GM18870 (cell line): ENCODE measurements at regions not wholly inside any gene's neighbourhood (a gene's known extent, or its start where the extent isn't known, plus 50 kb on each side); places are given as distances from the start of the nearest gene placed in this dataset.
"Not testable (repeated sequence)": the region's sequence is repeated elsewhere in the genome, so short reads cannot be mapped to it uniquely, and the experiment has no call there.

ENCODE experiments used
- ATAC-seq: cut with Tn5 transposase; IDR thresholded peaks from one replicate; pipeline ENCODE4 v1.9.1; 2021; ENCODE audit warnings: moderate library complexity; ENCODE audit not compliant: unreplicated experiment

DNA sequence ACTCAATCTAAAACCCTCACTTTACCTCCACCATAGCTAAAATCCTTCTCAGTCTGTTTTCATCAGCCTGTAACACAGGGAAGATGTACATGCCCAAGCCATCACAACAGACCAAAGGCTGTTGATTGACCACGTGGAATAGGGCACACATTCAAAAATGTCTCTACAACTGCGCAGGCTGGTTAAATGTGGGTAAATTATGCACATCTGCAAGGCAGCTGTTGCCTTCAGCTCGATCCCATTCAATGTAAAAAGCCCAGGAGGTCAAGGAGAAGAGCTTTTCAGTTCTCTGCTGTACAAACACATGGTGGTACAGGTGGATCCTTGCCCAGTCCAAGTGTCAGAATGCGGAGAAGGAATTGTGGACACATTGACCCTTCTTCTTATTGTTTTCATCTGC is 354.0 kb downstream of the FLRT2 start:
- ATAC-seq: no peak

DNA sequence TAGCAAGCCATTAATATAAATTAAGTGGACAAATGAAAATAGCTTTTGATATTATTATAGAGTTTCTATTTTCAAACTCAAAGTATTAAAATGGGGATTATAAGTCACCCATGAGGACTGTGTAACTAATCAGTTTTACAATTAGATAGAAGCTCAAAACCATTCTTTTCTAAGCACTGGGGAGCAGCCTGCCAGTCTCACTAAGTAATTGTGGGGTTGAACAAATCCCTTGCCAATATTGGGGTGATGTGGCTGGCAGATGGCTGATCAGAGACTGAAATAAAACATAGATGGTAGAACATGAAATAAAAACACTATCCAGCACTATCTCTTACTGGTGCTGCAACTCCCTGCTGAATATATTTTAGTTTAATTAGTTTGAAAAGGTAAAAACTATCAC is 353.2 kb downstream of the FLRT2 start:
- ATAC-seq: no peak

DNA sequence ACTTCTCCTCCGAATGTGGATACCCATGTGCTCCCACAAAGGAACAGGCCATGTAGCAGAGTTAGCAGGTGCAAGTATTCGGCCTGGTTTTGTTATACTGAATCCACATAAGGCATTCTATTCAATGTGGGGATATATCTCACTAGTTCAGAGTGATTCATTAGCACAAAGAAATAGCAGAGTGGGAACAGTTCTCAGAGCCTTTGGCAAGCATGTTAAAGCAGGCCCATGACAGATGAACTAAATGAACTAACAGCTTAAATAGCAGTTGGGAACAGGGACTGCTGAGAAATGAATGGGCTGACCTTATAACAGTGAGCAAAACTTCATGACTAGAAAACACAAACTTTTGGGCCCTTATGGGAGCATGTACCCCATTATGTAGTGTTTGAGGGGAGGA is 352.0 kb downstream of the FLRT2 start:
- ATAC-seq: no peak

DNA sequence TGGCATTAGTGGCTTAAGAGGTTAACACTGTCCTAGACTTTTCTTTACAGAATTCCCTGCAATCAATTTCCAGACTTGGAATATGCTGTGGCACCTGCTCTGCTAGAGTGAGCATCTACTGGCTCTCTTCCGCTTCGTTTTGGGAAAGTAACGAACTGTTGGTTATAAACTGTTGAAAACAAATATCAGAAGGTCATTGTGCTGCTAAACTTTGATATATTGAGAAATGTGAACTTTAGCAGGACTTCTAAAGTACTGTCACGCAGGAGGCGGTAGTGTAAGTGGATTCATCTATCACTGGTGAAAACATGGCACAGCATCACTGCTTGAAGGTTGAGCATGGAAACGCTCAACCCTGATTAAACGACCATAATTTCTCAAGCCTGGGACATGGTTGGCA is 348.9 kb downstream of the FLRT2 start:
- no peak for ATAC-seq

DNA sequence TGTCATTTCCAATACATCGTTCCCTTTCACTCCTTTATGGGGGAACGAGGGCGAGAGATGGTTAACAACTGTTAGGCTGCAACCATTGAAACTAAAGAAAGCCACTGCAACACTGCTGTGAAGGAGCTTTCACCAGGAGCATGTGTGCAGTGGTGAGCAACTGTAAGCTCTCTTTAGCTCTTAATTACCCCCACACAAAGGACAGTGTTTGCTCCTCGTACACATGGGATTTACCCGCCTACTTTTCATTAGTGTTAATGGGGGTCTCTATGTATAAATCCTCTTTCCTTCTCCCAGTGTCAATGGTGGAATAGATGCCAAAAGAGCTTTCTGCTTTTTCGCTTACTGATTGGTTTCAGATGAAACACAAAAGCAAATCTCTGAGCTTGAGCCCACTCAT is 343.1 kb downstream of the FLRT2 start:
- ATAC-seq: no peak

DNA sequence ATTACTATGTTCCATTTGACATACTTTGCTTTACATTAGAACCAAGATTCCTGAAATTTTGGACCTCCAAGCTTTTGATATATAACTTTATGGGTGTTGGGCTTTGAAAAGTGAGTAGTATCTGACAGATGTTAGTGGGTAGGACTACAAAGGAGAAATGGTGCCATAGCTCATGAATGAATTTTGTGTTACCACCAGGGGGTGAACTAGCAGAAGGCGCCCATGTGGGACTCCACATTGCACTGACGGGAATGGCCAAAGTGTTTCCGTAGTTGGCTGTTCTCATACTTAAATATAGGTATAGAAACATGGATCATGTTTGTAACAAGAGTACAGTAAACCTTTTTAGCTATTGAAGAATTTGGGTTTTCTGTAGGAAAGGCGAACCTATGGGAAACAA is 337.5 kb downstream of the FLRT2 start:
- no peak for ATAC-seq

DNA sequence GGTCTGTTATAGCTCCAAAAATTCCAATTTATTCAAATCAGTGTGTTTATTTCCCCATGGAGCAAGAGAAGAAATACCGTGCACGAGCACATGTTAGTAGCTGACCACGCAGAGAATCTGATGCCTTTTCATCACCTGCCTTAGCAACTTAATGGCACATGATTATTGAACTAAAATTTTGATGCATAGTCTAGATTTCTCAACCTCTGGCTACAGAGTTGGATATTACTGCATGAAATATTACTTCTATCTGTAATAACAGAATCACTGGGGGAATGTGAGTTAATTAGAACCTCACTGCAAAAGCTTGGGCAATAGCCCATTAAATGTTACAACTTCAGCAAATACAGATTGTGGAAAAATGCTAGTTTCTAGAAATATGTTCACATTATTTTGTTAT is 335.8 kb downstream of the FLRT2 start:
- ATAC-seq: no peak

DNA sequence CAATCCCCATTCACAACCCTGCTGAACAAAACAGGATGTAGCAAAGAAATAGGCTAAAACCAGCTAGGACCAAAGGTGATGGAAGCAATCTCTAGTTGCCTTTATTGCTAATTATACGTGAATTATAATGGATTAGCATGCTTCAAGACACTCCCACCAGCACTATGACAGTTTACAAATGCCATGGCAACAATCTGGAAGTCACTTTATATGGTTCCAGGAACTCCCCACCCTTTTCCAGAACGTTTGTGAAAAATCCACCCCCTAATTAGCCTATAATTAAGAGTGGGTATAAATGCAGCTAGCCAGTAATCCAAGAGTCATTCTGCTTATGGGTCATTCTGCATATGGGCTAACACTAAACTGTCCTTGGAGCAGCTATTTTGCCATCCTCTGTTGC is 328.7 kb downstream of the FLRT2 start:
- ATAC-seq: no peak

DNA sequence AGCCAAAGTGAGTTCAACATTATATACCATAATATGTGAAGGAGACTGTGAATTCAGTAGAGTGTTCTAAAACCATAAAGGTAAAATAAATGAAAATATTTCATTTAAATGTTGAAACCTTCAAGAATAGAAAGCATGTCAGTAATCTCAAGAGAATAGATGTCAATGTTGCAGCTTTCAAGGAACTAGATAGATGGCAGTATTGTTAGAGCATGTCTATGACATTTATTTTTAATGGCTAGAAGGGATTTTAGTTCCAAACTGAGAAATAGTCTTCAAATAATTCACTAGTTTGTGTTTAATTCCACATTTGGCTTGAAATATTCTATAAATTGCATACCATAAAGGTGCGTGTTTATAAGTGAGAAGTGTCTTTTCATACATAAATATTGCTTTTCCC is 326.5 kb downstream of the FLRT2 start:
- no peak for ATAC-seq

DNA sequence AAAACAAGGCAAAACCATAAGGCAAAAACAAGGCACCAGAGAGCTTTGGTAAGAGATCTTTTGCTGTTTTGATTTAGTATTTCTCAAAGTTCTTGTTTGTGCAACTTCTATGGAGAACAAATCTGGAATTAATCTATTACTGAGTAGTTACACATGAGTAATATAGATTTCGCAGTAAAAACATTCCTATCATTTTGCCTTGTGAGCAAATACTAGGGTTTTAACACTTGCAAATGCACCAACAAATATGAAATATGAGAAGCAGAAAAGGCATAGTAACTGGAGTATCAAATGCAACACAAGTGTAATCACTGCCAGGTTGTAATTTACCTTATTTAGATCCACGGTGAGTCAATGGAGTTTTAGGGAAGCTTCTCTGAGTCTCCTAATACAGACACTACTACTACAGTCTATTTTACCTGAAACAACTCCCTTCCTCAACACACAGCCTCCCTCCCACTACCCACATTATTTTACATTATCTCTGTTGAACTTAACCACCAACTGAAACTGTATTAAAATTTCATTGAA is 324.1 kb downstream of the FLRT2 start:
- no peak for ATAC-seq

DNA sequence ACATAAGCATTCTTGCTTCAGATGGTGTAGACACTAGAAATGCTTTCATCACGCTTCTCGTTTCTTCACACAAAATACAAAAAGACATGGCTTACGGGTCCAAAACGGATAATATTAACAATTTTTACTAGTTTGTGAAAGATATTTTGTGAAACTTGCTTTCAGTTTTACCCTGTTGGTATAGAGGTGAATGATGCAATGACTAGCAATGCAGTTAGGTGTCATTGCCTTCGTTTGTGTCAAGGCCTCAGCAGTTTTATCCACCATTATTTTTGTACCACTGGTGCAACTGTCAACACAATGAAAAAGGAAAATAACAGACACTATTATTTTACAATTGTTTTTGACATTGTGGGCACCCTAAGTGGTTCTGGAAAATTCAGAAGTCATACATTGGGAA is 323.0 kb downstream of the FLRT2 start:
- no peak for ATAC-seq

DNA sequence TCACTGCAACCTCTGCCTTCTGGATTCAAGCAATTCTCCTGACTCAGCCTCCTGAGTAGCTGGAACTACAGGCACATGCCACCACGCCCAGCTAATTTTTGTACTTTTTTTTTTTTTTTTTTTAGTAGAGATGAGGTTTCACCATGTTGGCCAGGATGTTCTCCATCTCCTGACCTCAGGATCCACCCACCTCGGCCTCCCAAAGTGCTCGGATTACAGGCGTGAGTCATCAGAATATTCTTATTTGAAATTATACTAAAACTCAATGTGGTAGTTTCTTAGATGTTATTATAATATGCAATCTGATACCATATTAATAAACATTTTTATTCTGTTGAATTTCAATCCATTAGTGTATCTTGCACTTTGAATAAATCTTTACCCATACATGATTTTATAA is 322.2 kb downstream of the FLRT2 start:
- not testable (repeated sequence) for ATAC-seq

DNA sequence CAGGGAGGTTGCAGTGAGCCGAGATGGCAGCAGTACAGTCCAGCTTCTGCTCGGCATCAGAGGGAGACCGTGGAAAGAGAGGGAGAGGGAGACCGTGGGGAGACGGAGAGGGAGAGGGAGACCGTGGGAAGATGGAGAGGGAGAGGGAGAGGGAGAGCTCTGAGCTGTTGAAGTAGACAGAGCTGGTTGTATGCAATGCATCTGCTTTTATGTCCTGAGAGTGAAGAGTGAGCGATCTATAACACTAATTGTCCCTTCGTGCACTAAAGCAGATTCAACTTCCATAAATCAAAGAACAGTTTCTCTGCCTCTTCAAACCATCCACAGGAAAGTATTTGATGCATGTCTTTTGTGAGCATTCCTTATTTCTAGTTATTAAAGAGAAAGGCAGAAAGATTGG is 300.6 kb downstream of the FLRT2 start:
- ATAC-seq: not testable (repeated sequence)

DNA sequence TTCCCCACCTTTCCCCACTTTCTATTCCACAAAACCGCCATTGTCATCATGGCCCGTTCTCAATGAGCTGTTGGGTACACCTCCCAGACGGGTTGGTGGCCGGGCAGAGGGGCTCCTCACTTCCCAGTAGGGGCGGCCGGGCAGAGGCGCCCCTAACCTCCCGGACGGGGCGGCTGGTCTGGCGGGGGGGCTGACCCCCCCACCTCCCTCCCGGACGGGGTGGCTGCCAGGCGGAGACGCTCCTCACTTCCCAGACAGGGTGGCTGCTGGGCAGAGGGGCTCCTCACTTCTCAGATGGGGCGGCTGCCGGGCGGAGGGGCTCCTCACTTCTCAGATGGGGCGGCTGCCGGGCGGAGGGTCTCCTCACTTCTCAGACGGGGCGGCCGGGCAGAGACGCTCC is 299.7 kb downstream of the FLRT2 start:
- ATAC-seq: not testable (repeated sequence)

DNA sequence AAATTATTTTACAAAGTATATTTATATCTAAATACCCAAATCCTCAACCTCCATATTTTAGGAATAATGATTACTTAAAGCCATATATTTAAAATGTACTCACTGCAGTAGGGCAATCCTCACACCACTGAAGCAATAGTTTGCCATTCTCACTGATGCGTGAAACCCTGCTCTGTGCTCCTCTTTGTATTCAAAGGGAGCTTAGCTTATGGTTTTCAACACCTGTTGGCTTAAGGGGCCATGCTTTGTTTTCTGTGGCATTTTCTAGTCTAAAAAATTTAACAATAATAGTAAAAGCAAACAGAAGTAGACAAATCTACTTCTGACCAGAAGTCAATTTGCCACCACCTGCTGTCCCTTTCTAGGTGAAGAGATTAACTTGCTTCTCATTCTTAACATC is 294.6 kb downstream of the FLRT2 start:
- ATAC-seq: no peak

DNA sequence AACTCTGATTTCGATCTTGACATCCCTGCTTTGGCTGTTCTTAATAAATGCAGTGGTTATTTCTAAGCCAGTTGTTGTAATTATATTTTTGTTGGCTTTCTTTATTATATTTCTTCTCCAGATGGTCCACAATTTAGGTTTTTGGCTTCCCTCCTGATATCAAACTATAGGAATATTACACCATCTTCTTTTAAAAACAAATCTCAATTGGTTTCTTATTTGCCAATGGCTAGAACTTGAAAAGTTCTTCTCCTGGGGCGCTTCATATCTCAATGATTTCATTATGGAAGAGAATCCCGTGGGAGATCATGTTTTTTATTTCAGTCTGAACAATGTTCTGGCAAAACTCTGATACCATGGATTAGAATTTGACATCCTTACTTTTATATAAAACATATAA is 292.3 kb downstream of the FLRT2 start:
- ATAC-seq: no peak

DNA sequence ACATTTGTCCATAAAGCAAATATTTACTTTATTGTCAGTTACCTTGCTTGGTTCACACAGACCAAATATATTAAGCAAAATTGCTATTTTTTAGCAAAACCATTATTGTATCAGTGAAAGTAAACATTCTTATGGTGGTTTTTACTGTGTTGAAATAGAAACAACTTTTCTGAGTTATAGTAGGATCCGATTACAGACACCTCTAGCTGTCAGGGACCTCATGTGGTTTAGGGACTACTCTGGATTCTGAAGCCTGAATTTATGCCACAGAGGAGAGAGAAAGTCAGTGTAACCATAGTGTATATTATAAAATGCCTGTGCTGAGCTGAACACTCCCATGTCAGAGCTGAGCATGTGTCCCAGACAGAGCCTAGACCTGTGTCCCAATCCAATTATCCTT is 287.5 kb downstream of the FLRT2 start:
- no peak for ATAC-seq

DNA sequence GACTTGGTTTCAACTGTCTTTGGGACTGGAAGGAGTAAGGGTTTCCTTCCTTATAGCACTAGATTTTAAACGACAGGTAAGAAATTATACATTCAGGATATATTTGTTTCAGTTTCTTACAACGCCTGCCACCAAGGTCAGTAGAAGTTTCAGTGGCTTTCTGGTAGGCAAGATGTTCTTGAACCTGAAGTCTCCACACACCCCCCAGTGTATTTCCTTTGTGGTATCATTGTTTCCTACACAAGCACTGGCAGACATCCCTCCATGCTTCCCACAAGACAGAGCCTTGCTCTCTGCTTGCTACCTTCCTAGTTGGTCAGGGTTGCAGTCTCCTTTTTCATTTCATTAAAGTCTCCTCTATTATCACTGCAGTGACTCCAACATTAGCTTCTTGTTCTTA is 283.1 kb downstream of the FLRT2 start:
- no peak for ATAC-seq

DNA sequence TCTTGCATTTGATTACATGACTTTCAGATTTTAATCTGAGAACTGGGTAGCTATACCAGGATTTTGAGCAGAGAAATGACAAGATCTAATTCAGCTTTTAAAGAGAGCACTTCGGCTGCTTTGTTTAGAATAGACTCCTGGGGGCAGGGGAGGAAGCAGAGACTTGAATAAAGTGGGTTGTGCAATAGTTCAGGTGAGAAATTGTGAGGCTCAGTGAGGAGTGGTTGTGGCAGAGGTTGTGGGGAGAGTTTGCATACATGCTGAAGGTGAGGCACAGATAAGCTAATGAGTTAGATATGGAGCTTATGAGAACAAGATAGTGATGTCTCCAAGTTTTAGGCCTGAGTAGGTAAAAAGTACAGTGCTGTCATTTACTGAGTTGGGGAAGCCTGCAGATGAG is 281.4 kb downstream of the FLRT2 start:
- ATAC-seq: no peak

DNA sequence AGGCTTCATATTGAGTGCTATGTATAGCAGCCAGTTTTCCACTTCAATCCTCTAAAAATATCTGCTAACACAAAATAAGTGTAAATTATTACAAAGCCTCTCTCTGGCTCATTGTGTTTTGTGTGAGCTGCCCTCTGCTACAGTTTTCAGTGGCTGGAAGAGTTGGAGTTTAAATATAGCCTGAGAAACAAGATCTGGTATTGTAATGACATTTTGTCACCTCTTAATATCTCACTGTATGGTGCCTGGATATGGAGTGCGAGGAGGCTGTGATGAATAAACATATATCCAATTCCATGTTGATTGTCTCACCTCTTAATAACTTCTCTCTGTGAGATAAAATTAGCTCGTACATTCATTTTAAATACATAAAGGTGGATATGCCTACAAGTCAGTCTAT is 269.7 kb downstream of the FLRT2 start:
- no peak for ATAC-seq

DNA sequence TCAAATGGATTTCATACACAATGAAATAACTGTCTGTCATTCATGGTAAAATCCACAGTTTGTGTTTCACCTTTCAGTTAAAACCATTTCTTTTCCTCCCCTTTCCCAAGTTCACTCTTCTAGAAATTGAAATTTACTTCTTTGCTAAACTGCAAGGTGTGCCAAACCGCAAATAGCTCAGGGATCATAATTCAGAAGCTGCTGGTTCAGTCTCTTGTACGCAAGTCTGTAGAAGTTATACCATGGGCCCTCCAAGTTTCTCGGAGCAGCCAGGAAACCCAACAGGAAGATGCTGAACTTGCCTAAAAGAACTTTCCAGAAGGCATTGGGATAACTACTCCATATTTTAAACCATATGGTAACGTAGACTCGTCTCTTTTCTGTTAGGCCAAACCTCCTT is 268.9 kb downstream of the FLRT2 start:
- no peak for ATAC-seq

DNA sequence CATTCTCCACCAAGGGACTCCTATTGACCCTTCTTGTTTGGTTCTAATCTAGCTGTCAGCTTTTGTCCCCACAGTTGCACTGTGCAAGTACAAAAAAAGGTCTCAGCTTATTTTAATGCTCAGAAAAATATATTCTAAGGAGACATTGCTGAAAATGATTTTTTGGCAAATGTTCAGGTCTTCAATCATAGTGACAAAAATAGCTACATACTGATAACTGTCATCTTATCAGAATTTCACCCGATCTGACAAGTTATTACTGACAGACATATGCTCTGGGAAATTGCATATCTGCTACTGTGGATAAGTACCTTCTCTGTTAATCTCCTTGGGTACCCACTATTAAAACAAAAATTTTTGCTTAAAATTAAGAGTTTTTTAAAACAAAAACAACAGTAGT is 263.6 kb downstream of the FLRT2 start:
- ATAC-seq: no peak

DNA sequence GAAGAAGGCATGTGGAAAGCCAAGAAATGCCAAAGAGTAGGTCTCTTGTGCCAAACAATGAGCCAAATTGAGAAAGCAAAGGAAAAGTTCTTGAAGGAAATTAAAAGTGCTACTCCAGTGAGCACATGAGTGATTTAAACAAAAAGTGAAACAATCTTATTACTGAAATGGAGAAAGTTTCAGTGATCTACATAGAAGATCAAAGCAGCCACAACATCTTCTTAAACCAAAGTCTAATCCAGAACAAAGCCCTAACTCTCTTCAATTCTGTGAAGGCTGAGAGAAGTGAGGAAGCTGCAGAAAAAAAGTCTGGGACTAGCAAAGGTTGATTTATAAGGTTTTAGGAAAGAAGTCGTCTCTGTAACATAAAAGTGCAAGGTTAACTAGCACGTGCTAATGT is 259.6 kb downstream of the FLRT2 start:
- no peak for ATAC-seq
